ENCODE measurements at regions not wholly inside any gene's neighbourhood (a gene's known extent, or its start where the extent isn't known, plus 50 kb on each side); places are given as distances from the start of the nearest gene placed in this dataset.
A peak's percentile ranks its signal among the peaks of the same experiment; 100 is the strongest.

DNA sequence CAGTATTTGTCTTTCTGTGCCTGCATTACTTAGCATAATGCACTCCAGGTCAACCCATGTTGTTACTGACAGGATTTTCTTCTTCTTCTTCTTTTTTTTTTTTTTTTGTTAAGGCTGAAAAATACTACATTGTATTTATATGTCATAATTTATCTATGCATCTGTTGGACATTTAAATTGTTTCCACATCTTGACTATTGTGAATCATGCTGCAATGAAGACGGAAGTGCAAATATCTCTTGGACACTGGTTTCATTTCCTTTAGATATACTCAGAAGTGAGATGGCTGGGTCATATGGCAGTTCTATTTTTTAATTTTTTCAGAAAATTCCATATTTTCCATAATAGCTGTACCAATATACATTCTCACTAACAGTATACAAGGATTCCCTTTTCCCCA is 272.7 kb upstream of the PMFBP1 start:
- DNase-seq: no peak

DNA sequence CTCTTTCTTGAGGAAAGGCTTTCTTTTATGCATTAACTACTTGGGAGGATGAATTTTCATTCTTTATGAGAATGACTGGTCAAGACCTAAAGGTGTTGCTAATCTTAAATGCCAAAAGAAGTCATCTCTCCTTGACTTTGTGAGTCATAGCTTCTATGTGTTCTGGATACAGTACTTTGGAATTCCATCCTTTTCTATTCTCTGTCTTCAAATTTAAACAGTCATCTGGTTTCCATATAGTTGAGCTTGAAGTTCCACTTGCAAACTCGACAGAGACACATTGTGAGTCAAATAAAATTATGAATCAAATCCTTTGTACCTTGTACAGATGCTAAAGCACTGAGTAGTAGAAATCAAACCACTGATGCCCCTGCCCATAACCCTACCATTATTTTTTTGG is 271.9 kb upstream of the PMFBP1 start:
- no peak for DNase-seq

DNA sequence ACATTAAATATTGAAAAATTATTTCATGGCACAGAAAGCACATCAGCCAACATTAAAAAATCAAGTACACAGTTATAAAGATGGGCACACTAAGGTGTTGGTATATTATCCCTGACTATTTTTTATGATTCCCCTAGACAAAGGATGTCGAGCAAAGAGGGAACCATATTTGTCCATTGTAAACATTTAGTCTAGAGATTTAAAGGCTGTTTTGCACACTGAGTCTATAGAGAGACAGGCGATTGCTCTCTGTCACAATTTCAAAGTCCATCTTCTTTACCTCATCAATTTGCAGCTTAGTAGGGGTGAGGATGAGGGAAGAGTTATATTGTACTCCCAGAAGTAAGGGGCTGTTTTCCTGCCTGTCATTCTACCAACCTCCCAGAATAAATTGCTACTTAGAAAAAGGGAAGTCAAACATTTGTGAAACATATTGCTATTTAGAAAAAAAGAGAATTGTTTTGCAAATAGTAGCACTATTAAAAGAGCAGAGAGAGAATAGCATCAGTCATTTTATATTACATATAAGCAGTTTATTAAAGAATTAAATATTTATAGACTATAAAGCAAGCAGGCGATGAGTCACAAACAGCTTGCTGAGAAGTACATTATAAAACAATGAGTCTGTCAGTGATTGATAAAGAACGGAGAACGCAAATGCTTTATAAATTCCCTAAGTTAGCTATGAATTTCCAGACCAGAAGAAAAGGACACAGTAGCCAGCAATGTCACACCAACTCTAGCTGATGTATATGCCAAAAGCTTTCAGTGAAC is 270.6 kb upstream of the PMFBP1 start:
- DNase-seq: no peak

DNA sequence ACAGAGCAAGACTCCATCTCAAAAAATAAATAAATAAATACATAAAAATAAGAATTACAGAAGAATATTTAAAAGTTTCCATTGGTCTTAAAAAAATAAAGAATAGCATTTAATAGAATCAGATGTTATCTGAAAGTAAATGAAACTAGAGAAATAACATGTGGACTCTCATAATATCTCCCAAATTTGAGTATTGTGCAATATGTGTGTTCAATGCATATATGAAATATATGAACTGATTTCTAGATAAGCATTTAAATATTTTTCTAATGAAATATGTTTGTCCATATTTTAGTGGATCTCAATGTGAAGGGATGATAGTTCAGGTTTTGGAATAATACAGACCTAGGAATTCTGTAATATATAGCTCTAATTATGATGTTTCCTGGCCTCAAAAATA is 265.9 kb upstream of the PMFBP1 start:
- DNase-seq: no peak

DNA sequence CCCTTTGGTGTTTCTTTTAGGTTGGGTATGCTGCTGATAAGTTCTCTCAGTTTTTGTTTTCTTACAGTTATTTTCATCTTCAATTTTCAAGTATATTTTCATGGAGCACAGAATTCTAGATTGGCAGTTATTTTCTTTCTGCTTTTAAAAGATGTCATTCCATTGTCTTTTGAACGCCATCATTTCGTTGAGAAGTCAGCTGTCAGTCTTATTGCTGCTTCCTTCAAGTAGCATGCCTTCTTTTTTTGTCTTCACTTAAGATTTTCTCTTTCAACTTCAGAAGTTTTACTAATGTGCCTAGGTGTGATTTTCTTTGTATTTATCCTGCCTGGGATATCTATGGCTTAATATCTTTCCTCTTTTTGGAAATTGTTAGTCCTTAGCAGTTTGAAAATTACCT is 262.2 kb upstream of the PMFBP1 start:
- no peak for DNase-seq

DNA sequence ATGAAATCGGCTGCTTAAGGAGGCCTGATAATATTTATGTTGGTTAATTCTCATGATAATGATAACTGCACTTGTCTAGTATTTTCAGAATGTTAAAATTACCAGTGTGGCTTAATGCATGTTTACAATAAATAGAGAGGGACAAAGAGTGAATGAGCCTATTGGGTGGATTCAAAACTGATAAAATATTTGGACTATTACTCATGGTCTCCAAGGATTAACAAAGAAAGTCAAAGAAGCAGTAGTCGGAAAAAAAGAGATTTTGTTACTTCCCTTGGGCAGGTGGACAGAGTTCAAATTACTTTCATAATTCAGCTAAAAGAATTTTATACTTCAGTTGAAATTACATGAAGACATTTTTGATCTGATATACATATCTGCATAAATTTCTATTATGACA is 258.2 kb upstream of the PMFBP1 start:
- DNase-seq: no peak

DNA sequence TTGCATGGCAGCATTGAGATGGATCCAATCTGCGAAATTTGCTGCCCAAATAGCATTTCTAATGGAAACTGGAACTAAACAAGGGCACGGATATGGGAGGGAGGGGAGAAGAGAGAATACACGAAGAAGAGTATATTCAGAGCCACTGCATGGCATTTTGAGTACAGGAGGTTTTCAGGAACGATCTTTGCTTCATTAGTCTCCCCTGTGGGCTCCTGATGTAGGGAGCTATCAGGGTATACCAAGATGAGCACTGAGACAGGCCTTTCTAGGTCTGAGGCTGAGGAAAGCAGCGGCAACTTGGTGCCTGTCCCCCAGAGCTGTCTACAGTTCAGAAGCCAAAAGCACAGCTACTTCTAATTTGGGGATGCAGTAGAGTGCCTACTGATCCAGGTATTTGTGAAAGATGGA is 257.7 kb upstream of the PMFBP1 start:
- no peak for DNase-seq

DNA sequence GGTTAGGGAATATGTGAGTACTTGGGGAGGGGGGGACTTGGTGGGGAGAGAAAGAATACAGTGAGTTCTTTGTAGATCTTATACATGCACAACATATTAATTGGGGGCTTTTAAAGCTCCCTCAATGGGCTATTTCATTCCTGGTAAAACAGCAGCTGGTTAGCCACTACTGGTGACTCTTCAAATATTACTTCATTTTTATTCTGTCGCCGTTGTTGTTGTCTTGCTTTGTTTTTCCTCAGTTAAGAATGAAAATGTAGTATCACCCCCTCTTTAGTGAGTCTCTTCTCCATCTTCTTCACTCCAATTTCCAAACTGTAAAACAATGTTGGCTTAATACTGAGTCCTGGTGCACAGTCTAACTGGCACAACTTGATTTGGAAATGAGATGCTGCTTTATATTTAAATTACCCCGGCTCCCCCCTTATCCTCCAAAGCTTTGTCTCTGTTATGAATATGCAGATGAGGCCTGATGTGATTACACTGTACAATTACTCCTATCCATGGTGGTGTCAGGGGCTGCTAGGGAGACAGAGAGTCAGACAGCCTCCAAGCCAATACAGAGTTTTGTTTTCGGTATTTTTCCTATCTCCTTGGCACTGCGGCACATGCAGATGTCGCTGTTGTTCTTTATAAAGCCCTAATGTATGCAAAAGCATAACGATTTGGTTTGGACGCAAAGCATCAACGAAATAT is 256.9 kb upstream of the PMFBP1 start:
- DNase-seq: no peak

DNA sequence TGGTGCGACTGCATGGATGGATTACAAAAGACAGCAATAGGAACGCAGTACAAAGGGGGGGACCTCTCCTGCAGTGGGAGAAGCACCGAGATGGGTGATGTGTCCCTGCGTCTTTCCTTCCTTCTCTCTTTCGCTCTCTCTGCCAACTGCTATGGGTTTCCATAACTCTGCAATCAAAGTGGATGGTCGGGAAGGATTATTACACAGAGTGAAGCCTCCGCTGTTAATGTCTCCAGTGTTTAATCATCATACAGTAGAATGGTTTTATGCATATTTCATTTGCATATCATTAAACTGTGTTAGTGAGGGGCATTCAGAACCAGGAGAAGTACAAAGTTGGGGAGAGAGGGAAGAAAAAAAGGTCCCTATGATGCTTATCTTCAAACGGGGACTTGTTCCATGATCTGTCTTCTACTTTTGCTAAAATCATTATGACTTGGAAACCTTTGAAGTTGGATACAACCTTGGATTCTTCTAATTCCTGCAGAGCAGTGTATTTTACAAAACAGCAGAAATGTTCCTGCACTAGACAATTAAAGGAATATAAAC is 255.9 kb upstream of the PMFBP1 start:
- DNase-seq: no peak

DNA sequence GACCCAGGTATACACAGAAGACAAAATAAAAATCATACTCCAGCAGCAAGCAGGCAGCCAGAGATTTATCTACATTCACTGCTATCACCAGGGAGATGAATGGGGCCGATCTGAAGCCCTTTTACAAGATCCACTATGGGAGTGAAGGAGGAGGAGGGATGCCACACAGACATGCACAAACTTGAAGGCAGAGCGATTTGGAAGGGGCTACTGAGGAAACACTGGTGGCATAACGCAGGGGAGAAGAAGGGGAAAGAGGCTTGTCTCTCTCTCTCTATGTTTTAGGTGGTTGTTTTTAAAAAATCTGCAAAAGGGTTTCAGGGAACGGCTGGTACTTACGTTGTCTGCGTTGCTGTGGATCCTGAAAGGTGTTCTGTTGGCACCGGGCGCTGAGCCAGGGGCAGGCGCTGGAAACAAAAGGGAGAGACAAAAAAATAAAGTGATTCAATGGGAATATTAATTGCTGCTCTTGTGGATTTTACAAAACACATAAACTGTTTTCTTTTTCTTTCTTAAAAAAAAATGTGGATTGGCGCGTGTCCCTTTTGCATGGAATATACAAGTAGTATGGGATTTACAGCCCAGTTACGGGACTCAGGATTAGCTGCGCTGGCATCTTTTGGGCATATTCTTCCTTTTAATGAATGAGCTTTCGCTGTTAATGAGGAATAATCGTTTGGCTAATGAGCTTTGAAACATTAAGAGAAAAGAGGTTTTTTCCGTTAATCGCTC is 255.3 kb upstream of the PMFBP1 start:
- DNase-seq: no peak

DNA sequence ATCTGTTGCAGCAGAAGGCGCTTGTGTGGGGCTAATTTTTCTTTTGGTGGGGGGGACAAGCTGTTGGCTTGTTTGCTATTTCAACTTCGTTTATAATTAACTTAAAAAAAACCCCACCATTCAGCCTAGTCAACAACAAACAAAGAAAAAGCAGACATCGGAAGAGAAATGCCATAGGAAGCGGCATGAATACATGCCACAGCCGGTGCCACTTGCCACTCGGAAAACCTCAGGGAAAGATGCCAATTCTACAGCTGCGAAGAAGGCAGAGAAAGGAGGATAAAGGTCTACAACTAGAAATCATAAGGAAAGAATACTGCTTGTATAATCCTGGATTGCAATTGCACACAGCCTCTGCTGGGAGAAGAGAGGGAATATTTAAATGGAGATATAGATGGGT is 254.4 kb upstream of the PMFBP1 start:
- DNase-seq: no peak

DNA sequence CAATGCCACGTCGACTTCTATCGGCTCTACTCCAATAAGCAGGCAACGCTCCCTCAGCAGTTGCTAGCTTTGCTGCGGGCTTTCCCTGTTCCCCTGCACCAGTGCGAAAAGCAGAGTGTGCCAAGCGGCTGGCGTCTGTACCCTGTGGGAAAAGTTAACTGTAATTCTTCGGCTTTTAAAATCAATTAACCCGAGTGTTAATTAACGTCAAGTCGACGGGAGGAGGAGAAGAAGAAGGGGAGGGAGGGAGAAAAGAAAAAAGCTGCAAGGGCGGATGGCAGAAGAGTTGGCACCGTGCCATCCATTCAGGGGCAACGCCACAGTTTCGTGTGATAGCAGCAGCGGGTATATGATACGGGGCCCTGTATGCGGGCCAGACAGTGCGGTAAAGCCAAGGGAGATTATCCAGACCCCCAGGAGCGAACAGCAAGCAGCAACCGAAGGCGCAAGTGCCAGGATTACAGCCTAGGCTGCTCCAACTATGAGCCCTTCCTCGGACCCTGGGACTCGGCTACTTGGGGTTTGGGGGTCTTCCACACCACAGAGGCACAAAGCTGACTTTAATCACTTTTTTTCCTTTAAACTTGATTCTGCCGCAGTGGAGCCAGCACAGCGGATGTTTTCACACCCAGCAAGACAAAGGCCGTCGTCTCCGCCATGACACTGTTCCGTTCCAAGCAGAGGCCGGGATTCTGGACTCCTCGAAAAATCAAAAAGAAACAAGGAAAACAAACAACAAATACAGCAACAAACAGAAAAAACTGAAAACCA is 253.8 kb upstream of the PMFBP1 start:
- DNase-seq: no peak

DNA sequence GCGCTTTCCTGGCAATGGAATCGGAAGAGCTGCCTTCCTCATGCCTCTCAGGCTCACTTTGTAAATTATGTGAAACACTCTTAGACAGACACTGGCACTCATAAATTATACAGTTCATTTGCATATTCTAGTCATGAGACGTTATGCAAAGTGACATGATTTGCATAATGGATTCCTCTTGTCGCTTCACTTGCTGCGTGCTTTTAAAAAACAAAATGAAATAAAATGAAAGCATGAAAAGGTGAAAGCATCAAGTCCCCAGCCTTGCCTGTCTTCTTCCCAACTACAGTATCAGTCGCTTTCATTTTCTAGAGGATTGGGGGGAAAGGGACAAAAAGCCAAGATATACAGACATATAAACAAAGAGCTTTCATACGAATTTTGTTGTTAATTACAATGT is 252.8 kb upstream of the PMFBP1 start:
- DNase-seq: no peak

DNA sequence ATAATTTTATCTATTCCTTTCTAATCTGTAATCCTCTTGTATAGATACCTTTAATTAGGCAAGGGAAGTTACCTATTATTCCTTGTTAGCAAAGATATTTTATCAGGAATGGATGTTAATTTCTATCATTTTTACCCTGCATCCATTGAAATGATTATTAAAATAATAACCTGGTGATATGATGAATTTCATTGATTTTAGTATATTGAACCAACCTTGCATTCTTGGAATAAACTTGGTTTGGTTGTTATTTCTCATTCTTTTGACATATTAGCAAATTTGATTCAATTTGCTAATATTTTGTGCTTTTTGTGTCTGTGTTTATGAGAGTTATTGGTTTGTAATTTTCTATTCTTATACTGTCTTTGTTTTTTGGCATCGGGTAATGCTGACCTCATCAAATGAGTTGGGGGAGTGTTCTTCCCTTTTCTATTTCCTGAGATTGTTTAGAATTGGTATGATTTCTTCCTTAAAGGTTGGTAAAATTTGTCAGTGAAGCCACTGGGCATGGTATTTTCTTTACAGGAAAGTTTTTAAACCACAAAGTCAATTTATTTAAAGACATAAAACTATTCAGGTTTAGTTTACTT is 250.4 kb upstream of the PMFBP1 start:
- DNase-seq: no peak

DNA sequence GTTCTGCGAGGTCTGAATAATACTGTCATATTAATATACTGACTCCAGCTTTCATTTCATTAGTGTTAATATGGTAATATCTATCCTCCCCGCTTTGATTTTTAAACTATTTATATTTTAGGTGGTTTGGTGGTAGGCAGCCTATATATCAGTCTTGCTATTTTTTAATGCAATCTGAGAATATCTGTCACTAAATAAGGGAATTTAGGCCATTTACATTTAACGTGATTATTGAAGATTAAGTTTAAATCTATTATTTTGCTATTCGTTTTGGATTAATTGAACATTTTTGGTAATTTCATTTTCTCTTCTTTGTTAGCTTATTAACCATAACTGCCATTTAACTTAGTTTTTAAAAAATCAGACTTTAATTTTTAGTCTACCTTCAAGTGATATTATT is 247.7 kb upstream of the PMFBP1 start:
- DNase-seq: no peak

DNA sequence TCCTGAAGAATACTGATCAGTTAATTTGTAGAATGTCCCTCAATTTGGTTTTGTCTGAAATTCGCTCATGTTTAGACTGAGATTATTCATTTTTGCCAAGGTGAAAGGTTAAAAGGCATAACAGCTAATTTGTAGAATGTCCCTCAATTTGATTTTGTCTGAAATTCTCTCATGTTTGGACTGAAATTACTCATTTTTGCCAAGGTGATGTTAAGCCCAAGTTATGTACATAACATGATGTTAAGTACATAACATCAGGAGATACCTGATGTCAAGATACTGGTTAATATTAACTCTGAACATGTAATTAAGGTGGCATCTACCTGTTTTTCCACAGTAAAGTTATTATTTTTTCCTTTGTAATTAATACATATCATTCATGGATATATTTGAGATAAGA is 243.4 kb upstream of the PMFBP1 start:
- DNase-seq: no peak

DNA sequence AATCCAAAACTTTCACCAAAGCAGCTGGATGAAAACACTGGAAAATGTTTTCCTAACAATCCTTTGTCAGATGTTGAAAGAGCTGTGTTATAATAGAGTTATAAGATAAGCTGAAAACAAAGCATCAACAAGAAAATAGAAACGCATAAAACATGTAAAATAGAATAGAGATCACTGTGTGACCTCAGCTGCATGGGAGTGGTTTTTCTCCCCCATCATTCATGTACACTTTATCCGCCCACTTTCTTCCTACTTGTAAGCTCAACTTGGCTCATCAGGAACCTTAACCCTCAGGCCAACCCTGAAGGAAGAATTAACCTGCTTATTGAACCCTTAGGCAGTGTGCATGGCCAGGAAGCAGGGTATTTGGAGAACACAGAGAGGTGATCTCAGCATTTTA is 238.5 kb upstream of the PMFBP1 start:
- no peak for DNase-seq

DNA sequence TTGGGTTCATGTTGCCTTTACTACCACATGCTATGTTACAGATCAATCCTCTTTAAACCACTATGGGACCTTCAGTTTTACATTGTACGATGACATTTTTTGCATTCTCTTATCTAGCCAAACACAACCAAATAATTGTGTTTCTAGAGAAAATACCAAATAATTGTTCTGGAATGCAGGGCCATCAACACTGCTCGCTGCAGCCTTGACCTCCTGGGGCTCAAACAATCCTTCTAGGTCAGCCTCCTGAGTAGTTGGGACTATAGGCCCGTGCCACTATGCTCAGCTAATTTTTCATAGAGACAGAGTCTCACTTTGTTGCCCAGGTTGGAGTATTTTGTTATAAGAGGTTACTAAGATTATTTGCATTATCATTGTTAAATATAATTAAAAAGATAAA is 237.5 kb upstream of the PMFBP1 start:
- DNase-seq: no peak

DNA sequence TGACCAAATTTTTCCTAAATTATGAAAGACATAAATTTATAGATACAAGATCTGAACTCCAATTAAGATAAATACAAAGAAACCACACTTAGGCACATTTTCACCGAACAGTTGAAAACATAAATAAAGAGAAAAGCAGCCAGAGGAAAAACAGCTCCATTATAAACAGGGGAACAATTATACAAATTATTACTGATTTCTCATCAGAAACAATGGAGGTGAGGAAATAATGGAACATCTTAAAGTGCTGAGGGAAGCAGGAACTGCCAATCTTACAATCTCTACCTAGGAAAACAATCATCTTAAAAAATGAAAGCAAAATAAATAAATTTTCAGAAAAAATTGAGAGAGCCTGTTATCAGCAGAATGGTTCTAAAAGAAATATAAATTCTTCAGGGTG is 234.4 kb upstream of the PMFBP1 start:
- no peak for DNase-seq

DNA sequence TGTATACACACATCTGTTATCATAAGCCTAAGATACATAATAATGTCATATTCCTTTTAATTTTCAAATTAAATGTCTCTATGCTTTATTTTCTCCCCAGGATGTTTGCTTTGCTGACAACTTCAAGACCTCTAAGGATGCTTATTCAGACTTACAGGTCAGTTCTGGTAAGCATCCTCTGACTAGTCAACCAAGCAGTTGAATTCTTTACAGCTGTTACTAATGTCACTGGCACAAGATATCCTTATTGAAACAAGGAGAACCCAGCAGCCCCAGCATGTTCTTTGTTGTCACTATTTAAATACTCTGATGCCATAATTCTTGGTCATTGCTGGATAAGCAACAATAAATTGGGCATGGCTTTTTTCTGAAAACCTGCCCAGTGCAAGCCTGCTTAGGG is 232.3 kb upstream of the PMFBP1 start:
- DNase-seq: no peak

DNA sequence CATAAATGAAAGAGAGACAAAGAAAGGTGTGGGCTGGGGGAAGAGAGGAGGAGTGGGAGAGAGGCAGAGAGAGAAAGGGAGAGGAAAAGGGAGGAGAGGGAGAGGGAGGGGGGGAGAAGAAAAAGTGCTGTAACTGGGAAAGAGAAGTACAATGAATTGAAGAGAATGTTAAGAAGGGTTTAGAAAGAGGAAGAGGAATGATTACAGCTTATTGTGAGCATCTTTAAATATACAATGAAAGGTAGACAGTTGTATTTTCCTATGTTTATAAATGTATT is 229.1 kb upstream of the PMFBP1 start:
- DNase-seq: no peak

DNA sequence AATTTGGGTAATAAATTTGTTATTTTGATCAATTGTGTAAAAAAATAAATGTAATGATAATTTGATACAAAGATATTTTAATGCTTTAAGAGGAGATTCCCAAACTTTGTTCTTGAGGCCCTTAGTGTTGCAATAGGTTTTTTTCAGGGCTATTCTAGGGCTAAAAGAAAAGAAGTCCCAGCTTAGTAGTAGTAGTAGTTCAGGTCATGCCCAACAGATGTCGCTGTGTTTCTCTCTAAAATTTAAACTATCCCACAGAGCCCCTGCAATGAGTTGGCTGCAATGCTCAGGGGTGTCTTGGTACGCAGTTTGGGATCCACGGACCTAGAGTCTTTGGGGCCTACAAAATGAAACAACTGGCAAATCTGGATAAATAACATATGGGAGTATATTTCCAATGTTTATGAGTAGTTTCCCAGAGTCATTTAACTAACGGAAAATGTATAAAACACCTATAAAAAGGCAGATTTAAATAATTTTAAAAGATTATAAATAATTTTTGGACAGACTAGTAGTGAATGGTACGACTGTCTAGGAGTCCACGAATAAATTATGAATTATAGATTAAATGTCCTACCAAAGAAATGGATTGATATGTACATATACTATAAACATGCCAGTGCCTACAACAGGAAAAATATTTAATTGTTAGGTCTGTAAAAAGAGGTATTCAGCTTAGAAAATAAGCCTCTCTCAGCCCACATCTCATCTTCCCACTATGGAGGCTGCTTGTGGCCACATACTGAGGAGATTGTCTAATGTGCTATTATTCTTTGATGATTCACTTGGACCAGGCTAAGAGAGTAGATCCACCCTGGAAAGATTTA is 228.5 kb upstream of the PMFBP1 start:
- DNase-seq: peak in 1 of 6 experiments; percentile 1

All from stimulated activated naive CD4-positive, alpha-beta T cell (primary cell).